ENCODE measurements at regions not wholly inside any gene's neighbourhood (a gene's known extent, or its start where the extent isn't known, plus 50 kb on each side); places are given as distances from the start of the nearest gene placed in this dataset.

- TF ChIP-seq, protein P1, sequence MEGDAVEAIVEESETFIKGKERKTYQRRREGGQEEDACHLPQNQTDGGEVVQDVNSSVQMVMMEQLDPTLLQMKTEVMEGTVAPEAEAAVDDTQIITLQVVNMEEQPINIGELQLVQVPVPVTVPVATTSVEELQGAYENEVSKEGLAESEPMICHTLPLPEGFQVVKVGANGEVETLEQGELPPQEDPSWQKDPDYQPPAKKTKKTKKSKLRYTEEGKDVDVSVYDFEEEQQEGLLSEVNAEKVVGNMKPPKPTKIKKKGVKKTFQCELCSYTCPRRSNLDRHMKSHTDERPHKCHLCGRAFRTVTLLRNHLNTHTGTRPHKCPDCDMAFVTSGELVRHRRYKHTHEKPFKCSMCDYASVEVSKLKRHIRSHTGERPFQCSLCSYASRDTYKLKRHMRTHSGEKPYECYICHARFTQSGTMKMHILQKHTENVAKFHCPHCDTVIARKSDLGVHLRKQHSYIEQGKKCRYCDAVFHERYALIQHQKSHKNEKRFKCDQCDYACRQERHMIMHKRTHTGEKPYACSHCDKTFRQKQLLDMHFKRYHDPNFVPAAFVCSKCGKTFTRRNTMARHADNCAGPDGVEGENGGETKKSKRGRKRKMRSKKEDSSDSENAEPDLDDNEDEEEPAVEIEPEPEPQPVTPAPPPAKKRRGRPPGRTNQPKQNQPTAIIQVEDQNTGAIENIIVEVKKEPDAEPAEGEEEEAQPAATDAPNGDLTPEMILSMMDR (IDR thresholded peaks at IDR 0.05; ENCODE audit: low read depth, low read length, poor library complexity, severe bottlenecking): no peak
- no peak for TF ChIP-seq EZH2phosphoT487 (IDR thresholded peaks at IDR 0.05; ENCODE audit: borderline replicate concordance, low read length)
Observed at GRCh38 chr11:106281455-106282173, 204.2 kb downstream of the AASDHPPT start.
